HEK293T (cell line): ENCODE measurements at regions not wholly inside any gene's neighbourhood (a gene's known extent, or its start where the extent isn't known, plus 50 kb on each side); places are given as distances from the start of the nearest gene placed in this dataset.

Source experiments
- FOXM1 ChIP-seq: fragments of 450-650 bp; IDR thresholded peaks from 2 replicates; pipeline ENCODE4 v1.6.1; 2017; ENCODE audit warnings: mild to moderate bottlenecking, borderline replicate concordance
- HDGF ChIP-seq: fragments of 450-650 bp; IDR thresholded peaks from 2 replicates; pipeline ENCODE4 v1.6.1; 2017; ENCODE audit warnings: antibody characterized with exemption, borderline replicate concordance
- NFRKB ChIP-seq: fragments of 450-650 bp; IDR thresholded peaks from 2 replicates; pipeline ENCODE4 v1.6.1; 2016; ENCODE audit warnings: mild to moderate bottlenecking, moderate library complexity
- SP1 ChIP-seq: fragments of 450-650 bp; IDR thresholded peaks from 2 replicates; pipeline ENCODE4 v1.6.1; 2017
- ZNF384 ChIP-seq: fragments of 450-650 bp; IDR thresholded peaks from 2 replicates; pipeline ENCODE4 v1.6.1; 2016

GRCh38 chr2:44087714-44088092 lies 81.0 kb upstream of the PPM1B start:
- TF ChIP-seq SP1 (no peak), ZNF384 (no peak), FOXM1 (no peak), NFRKB (no peak), HDGF (no peak)
